ENCODE measurements at regions not wholly inside any gene's neighbourhood (a gene's known extent, or its start where the extent isn't known, plus 50 kb on each side); places are given as distances from the start of the nearest gene placed in this dataset.
A peak's percentile ranks its signal among the peaks of the same experiment; 100 is the strongest.
"Not testable (repeated sequence)": the region's sequence is repeated elsewhere in the genome, so short reads cannot be mapped to it uniquely, and the experiment has no call there.

- DNase-seq (ENCODE audit: insufficient read length, low spot score): no peak
- no peak for FAIRE-seq
- TF ChIP-seq TAF1 (IDR thresholded peaks at IDR 0.05; ENCODE audit: low read depth, low read length) (no peak), PAX5 (IDR thresholded peaks at IDR 0.05; ENCODE audit: insufficient read depth, low read length, severe bottlenecking) (no peak), SPI1 (IDR thresholded peaks at IDR 0.05; ENCODE audit: low read depth, low read length) (peak; percentile 42; the same call in 1 of the 2 replicates)
These were observed 533.4 kb downstream of the KCNJ2 start for GRCh38 chr17:70702683-70703255.

DNA sequence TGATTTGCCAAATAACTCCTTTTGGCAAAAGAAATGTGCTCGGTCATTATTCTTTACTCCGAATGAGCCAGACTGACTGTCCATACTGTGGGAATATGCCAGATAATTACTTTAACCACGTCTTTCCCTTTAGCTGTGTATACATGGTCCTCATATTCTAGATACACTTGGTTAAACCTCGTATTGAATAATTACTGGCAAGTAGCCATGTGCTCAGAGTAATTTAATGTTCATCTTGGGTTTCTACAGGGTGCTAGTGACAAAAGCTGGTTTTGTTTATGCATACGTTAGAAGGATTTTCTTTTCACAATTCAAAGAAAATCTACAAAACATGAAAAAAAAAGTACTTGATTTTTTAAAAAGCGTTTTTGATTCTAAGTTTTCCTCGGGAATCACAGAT is 540.3 kb downstream of the KCNJ2 start:
- DNase-seq (ENCODE audit: insufficient read length, low spot score): no peak
- TF ChIP-seq POU2F2 (IDR thresholded peaks at IDR 0.05; ENCODE audit: low read depth, low read length) (no peak), POLR2AphosphoS5 (IDR thresholded peaks at IDR 0.05; ENCODE audit: low read depth, low read length) (no peak), TAF1 (IDR thresholded peaks at IDR 0.05; ENCODE audit: low read depth, low read length) (no peak), SPI1 (IDR thresholded peaks at IDR 0.05; ENCODE audit: low read depth, low read length) (no peak), POLR2A (IDR thresholded peaks at IDR 0.05; ENCODE audit: low read depth, low read length) (no peak), PAX5 (IDR thresholded peaks at IDR 0.05; ENCODE audit: insufficient read depth, low read length, severe bottlenecking) (no peak)
- FAIRE-seq: no peak

GRCh38 chr17:70713694-70714093 is 544.4 kb downstream of the KCNJ2 start:
- no peak for FAIRE-seq
- no peak for TF ChIP-seq POLR2AphosphoS5 (IDR thresholded peaks at IDR 0.05; ENCODE audit: low read depth, low read length)
- no peak for TF ChIP-seq TAF1 (IDR thresholded peaks at IDR 0.05; ENCODE audit: low read depth, low read length)
- TF ChIP-seq PAX5 (IDR thresholded peaks at IDR 0.05; ENCODE audit: insufficient read depth, low read length, severe bottlenecking): no peak
- no peak for TF ChIP-seq POU2F2 (IDR thresholded peaks at IDR 0.05; ENCODE audit: low read depth, low read length)
- TF ChIP-seq SPI1 (IDR thresholded peaks at IDR 0.05; ENCODE audit: low read depth, low read length): no peak
- TF ChIP-seq POLR2A (IDR thresholded peaks at IDR 0.05; ENCODE audit: low read depth, low read length): no peak

GRCh38 chr17:70716551-70716950 is 547.2 kb downstream of the KCNJ2 start:
- FAIRE-seq (no peak), DNase-seq (ENCODE audit: insufficient read length, low spot score) (no peak)
- TF ChIP-seq POU2F2 (IDR thresholded peaks at IDR 0.05; ENCODE audit: low read depth, low read length): no peak
- no peak for TF ChIP-seq SPI1 (IDR thresholded peaks at IDR 0.05; ENCODE audit: low read depth, low read length)
- TF ChIP-seq POLR2AphosphoS5 (IDR thresholded peaks at IDR 0.05; ENCODE audit: low read depth, low read length): no peak
- TF ChIP-seq TAF1 (IDR thresholded peaks at IDR 0.05; ENCODE audit: low read depth, low read length): no peak
- TF ChIP-seq POLR2A (IDR thresholded peaks at IDR 0.05; ENCODE audit: low read depth, low read length): no peak
- TF ChIP-seq PAX5 (IDR thresholded peaks at IDR 0.05; ENCODE audit: insufficient read depth, low read length, severe bottlenecking): no peak

More at GRCh38 chr17:70713694-70714093, 544.4 kb downstream of the KCNJ2 start:
- no peak for DNase-seq (ENCODE audit: insufficient read length, low spot score)

GRCh38 chr17:70717042-70717441 is 547.7 kb downstream of the KCNJ2 start:
- TF ChIP-seq POU2F2 (IDR thresholded peaks at IDR 0.05; ENCODE audit: low read depth, low read length): no peak
- no peak for TF ChIP-seq SPI1 (IDR thresholded peaks at IDR 0.05; ENCODE audit: low read depth, low read length)
- TF ChIP-seq POLR2A (IDR thresholded peaks at IDR 0.05; ENCODE audit: low read depth, low read length): no peak
- TF ChIP-seq POLR2AphosphoS5 (IDR thresholded peaks at IDR 0.05; ENCODE audit: low read depth, low read length): no peak
- no peak for TF ChIP-seq TAF1 (IDR thresholded peaks at IDR 0.05; ENCODE audit: low read depth, low read length)
- no peak for TF ChIP-seq PAX5 (IDR thresholded peaks at IDR 0.05; ENCODE audit: insufficient read depth, low read length, severe bottlenecking)
- FAIRE-seq: no peak
- DNase-seq (ENCODE audit: insufficient read length, low spot score): no peak

DNA sequence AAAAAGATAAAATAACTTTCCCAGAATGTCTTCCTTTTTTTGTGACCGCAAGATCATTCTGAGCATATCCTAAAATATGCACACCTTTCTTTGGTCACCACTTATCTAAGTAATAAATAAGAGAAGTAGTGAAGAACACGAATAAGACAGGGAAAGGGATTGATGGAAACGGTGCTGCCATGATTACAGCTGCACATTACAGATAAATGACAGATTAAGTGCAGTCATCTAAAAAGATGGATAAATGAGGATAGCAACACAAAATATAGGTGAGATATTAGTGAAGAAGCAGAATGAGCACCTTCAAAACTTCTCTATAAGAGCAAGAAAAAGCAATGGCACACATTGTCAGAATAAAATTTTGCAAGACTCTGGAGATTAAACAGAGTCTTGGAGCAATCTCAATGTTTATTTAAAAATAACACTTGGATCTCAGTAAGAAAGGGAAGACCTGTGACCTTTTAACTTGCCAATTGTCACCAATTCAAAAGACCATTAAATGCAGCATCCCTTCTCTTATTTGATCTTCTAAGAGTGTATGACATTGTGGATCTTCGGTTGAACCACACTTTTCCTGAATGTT is 567.1 kb downstream of the KCNJ2 start:
- TF ChIP-seq SPI1 (IDR thresholded peaks at IDR 0.05; ENCODE audit: low read depth, low read length) (no peak), TAF1 (IDR thresholded peaks at IDR 0.05; ENCODE audit: low read depth, low read length) (no peak), POLR2A (IDR thresholded peaks at IDR 0.05; ENCODE audit: low read depth, low read length) (no peak), PAX5 (IDR thresholded peaks at IDR 0.05; ENCODE audit: insufficient read depth, low read length, severe bottlenecking) (no peak), POLR2AphosphoS5 (IDR thresholded peaks at IDR 0.05; ENCODE audit: low read depth, low read length) (no peak), POU2F2 (IDR thresholded peaks at IDR 0.05; ENCODE audit: low read depth, low read length) (no peak)
- DNase-seq (ENCODE audit: insufficient read length, low spot score) (no peak), FAIRE-seq (no peak)

DNA sequence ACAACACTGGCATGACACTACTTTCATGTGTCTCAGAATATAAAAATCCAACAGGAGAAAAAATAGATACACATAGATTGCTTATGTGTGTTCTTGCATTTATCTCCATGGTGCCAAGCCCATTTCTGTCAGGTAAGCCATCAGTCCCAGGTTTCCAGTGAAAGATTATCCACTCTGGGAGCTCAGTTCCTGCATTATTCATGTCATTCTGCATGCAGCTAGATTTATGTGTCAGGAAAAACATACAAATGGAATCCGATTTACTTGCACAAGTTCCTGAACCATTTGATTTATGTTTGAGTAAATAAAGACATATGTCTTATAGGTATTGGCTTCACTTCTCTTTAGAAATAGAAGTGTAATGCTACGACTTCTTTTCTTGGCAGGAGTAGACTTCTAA is 569.7 kb downstream of the KCNJ2 start:
- no peak for TF ChIP-seq SPI1 (IDR thresholded peaks at IDR 0.05; ENCODE audit: low read depth, low read length)
- no peak for TF ChIP-seq PAX5 (IDR thresholded peaks at IDR 0.05; ENCODE audit: insufficient read depth, low read length, severe bottlenecking)
- TF ChIP-seq POU2F2 (IDR thresholded peaks at IDR 0.05; ENCODE audit: low read depth, low read length): no peak
- TF ChIP-seq POLR2A (IDR thresholded peaks at IDR 0.05; ENCODE audit: low read depth, low read length): no peak
- TF ChIP-seq POLR2AphosphoS5 (IDR thresholded peaks at IDR 0.05; ENCODE audit: low read depth, low read length): no peak
- no peak for TF ChIP-seq TAF1 (IDR thresholded peaks at IDR 0.05; ENCODE audit: low read depth, low read length)
- DNase-seq (ENCODE audit: insufficient read length, low spot score) (no peak), FAIRE-seq (no peak)

GRCh38 chr17:70746574-70746973 is 577.2 kb downstream of the KCNJ2 start:
- DNase-seq (ENCODE audit: insufficient read length, low spot score); FAIRE-seq: not testable (repeated sequence)

DNA sequence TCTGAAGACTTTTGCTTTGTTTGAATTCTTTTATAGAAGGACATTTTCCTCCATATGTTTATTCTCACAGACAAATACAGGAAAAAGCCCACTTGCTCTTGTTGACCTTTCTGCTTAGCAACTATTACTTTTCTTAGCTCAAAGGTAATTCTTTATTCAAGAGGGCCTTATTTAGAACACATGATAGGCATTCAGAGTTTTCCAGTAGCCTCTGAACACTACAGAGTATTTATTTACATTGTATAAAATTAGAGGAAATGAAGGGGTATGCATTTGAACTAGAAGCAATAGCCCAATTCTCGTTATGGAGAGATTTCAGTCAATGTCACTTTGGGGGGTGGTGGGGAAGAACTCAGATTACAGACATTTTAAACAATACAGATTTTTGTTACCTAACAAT is 581.7 kb downstream of the KCNJ2 start:
- FAIRE-seq (no peak), DNase-seq (ENCODE audit: insufficient read length, low spot score) (no peak)
- TF ChIP-seq SPI1 (IDR thresholded peaks at IDR 0.05; ENCODE audit: low read depth, low read length): no peak
- TF ChIP-seq POU2F2 (IDR thresholded peaks at IDR 0.05; ENCODE audit: low read depth, low read length): no peak
- TF ChIP-seq PAX5 (IDR thresholded peaks at IDR 0.05; ENCODE audit: insufficient read depth, low read length, severe bottlenecking): no peak
- TF ChIP-seq POLR2AphosphoS5 (IDR thresholded peaks at IDR 0.05; ENCODE audit: low read depth, low read length): no peak
- TF ChIP-seq POLR2A (IDR thresholded peaks at IDR 0.05; ENCODE audit: low read depth, low read length): no peak
- TF ChIP-seq TAF1 (IDR thresholded peaks at IDR 0.05; ENCODE audit: low read depth, low read length): no peak

- FAIRE-seq; DNase-seq (ENCODE audit: insufficient read length, low spot score): not testable (repeated sequence)
These were observed 583.1 kb downstream of the KCNJ2 start for GRCh38 chr17:70752461-70752860.
